Progenitor cell of endocrine pancreas (in vitro differentiated cells): ENCODE measurements at regions not wholly inside any gene's neighbourhood (a gene's known extent, or its start where the extent isn't known, plus 50 kb on each side); places are given as distances from the start of the nearest gene placed in this dataset.

Source experiments
- DNase-seq: peaks from one replicate; pipeline ENCODE4 v3.0.0; 2021; ENCODE audit warnings: low spot score; ENCODE audit not compliant: unreplicated experiment
- H3K27ac Mint-ChIP-seq: 2 replicates; pipeline ENCODE4 v1.8.0; 2021; ENCODE audit warnings: mild to moderate bottlenecking, moderate library complexity, mixed read lengths
- H3K27me3 Mint-ChIP-seq: 2 replicates; pipeline ENCODE4 v1.8.0; 2021; ENCODE audit warnings: mixed read lengths
- H3K36me3 Mint-ChIP-seq: 2 replicates; pipeline ENCODE4 v1.8.0; 2022; ENCODE audit warnings: mixed read lengths; ENCODE audit not compliant: insufficient read depth
- H3K4me1 Mint-ChIP-seq: 2 replicates; pipeline ENCODE4 v1.8.0; 2021; ENCODE audit warnings: low read depth, mixed read lengths
- H3K4me3 Mint-ChIP-seq: 2 replicates; pipeline ENCODE4 v1.8.0; 2021; ENCODE audit warnings: low read depth, mild to moderate bottlenecking, moderate library complexity, mixed read lengths
- H3K9me3 Mint-ChIP-seq: 2 replicates; pipeline ENCODE4 v1.8.0; 2021; ENCODE audit warnings: low read depth, mixed read lengths
- TF ChIP-seq, protein P1 (sequence below): fragments of 200-600 bp; sonication (generic); IDR thresholded peaks from one replicate; pipeline ENCODE4 v1.5.0; 2021; ENCODE audit warnings: antibody characterized with exemption, mild to moderate bottlenecking; ENCODE audit not compliant: unreplicated experiment

DNA sequence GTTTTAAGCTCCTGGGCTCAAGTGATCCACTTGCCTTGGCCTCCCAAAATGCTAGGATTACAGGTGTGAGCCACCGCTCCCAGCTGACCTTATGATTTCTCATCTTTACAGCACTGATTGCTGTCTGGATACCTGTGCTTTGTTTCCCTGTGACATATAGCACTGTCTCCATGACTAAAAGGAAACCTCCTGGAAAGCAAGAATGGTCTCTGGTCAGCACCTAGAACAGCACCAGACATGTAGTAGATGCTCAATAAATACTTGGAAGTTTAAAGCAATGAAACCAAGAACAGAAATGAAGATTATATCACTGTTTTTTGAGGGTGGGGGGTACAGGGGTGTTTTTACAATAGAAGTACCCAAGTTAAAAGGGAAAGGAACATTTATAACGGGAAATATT lies 156.8 kb upstream of the ADAMTS9 start:
- Mint-ChIP-seq H3K9me3 (no peaks in the 10 kb centered on the region), H3K36me3 (no peaks in the 10 kb centered on the region), H3K27ac (no peak overlapping the region), H3K4me3 (no peak overlapping the region), H3K27me3 (no peaks in the 10 kb centered on the region), H3K4me1 (peaks cover 12% of the 10 kb centered on the region)
- TF ChIP-seq, protein P1, sequence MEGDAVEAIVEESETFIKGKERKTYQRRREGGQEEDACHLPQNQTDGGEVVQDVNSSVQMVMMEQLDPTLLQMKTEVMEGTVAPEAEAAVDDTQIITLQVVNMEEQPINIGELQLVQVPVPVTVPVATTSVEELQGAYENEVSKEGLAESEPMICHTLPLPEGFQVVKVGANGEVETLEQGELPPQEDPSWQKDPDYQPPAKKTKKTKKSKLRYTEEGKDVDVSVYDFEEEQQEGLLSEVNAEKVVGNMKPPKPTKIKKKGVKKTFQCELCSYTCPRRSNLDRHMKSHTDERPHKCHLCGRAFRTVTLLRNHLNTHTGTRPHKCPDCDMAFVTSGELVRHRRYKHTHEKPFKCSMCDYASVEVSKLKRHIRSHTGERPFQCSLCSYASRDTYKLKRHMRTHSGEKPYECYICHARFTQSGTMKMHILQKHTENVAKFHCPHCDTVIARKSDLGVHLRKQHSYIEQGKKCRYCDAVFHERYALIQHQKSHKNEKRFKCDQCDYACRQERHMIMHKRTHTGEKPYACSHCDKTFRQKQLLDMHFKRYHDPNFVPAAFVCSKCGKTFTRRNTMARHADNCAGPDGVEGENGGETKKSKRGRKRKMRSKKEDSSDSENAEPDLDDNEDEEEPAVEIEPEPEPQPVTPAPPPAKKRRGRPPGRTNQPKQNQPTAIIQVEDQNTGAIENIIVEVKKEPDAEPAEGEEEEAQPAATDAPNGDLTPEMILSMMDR = no peak
- no peak for DNase-seq

DNA sequence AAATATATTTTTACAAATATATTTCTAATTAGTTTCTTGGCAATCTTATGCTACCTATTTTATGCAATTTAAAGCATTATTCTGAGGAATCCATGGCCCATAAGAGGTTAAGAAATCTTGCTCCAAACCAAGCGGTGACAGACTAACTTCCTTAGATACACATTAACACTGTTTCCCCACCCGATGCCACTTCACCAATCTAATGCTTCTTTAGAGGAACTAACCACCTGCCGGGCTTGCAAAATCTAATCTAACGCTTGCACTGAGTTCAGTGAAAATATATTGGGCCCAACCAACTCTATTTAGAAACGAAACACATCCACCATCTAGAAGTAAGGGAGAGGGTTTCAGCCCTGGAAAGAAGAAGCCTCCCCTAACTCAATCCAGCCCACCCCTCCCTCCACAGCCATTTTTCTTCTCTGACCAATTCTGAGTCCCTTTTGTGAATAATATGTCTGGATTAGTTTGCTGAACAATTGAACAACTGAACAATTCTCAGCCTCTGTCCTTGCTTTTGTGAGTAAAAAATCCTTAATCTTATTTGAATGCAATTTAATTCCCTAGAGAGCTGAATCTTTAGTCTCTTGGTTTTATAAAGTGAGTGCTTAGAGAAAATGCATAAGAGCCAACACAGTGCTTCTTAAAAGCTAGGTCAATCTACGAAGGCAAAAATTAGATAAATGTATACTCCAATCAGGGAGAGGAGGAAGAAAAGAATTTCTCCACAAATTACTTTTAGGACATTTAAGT lies 150.4 kb upstream of the ADAMTS9 start:
- Mint-ChIP-seq H3K27ac (no peak overlapping the region), H3K9me3 (no peaks in the 10 kb centered on the region), H3K4me3 (no peak overlapping the region), H3K27me3 (peaks cover 3% of the 10 kb centered on the region), H3K4me1 (peaks cover 6% of the 10 kb centered on the region), H3K36me3 (no peaks in the 10 kb centered on the region)
- no peak for DNase-seq
- TF ChIP-seq, protein P1 = no peak

DNA sequence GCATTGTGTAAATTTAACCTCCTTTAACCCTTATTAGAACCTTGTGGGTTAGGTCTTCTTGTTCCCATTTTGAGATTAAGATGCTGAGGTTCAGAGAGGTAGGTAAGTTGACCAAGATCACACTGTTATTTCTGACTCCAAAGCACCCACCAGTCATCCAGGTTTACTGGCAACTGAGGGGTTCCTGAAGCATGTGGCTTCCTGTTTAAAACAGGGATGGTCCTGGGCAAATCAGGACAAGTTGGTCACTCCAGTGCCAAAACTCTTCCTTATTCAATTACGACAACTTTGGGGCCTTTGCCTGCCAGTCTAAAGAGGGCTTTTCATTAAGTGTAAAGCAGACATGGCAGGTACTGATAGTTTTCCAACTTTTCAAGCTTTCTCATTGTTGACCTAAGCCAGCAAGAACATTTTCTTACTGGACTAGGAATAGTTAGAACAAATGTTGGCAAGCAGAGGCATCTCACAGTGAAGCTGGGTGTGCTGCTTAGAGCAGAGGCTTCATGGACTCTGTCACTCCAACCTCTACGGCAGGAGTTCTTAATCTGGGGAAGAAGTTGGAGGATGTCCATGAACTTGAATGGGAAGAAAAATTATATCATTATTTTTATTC lies 149.4 kb upstream of the ADAMTS9 start:
- TF ChIP-seq, protein P1 = no peak
- H3K4me3 Mint-ChIP-seq = no peak overlapping the region
- peaks cover 3% of the 10 kb centered on the region for H3K27me3 Mint-ChIP-seq
- H3K27ac Mint-ChIP-seq = no peak overlapping the region
- no peak for DNase-seq
- H3K4me1 Mint-ChIP-seq = peaks cover 6% of the 10 kb centered on the region
- no peaks in the 10 kb centered on the region for H3K9me3 Mint-ChIP-seq
- H3K36me3 Mint-ChIP-seq = no peaks in the 10 kb centered on the region

DNA sequence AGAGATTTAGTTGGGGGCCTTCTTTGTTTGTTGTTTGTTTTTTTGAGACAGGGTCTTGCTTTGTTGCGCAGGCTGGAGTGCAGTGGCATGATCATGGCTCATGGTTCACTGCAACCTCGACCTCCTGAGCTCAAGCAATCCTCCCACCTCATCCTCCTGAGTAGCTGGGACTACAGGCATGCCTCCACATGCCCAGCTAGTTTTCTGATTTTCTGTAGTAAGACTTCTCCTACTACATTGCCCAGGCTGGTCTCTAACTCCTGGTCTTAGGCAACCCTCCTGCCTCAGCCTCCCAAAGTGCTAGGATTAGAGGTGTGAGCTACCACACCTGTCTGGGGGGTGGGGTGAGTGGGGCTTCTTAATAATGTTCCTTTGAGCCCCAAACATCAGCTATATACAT lies 148.3 kb upstream of the ADAMTS9 start:
- peaks cover 3% of the 10 kb centered on the region for H3K27me3 Mint-ChIP-seq
- H3K9me3 Mint-ChIP-seq = no peaks in the 10 kb centered on the region
- H3K4me1 Mint-ChIP-seq = peaks cover 6% of the 10 kb centered on the region
- TF ChIP-seq, protein P1 = no peak
- H3K27ac Mint-ChIP-seq = no peak overlapping the region
- DNase-seq = no peak
- H3K4me3 Mint-ChIP-seq = no peak overlapping the region
- H3K36me3 Mint-ChIP-seq = no peaks in the 10 kb centered on the region

DNA sequence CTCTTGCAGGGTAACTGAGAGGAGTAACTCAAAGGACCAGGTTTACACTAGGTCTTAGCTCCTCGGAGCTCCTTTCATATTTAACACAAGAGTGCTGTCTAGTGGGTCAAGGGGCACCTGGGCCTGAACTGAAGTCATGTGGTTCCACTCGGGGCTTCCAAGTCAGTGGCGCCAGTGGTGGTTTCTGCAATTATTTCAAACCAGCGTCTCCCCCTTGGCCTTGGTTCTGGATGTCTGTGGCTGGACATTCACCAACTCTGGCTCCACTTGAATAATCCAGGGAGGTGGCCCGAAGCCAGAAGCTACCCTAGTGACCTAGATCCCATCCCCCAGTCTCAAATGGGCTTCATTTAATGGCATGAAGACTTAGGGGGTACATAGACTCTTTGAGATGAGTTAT lies 144.3 kb upstream of the ADAMTS9 start:
- H3K27ac Mint-ChIP-seq = no peak overlapping the region
- H3K27me3 Mint-ChIP-seq = peaks cover 3% of the 10 kb centered on the region
- H3K36me3 Mint-ChIP-seq = no peaks in the 10 kb centered on the region
- no peak overlapping the region for H3K4me3 Mint-ChIP-seq
- H3K9me3 Mint-ChIP-seq = no peaks in the 10 kb centered on the region
- peaks cover 14% of the 10 kb centered on the region for H3K4me1 Mint-ChIP-seq
- TF ChIP-seq, protein P1 = no peak
- DNase-seq = no peak
